ENCODE measurements at regions not wholly inside any gene's neighbourhood (a gene's known extent, or its start where the extent isn't known, plus 50 kb on each side); places are given as distances from the start of the nearest gene placed in this dataset.

GRCh38 chr2:80725001-80725400 lies 420.4 kb upstream of the LRRTM1 start:
- no peak for TF ChIP-seq CTCF (optimal IDR thresholded peaks at IDR 0.05 in 1 of 3, IDR thresholded peaks at IDR 0.05 in 1 of 3, conservative IDR thresholded peaks at IDR 0.05 in 1 of 3; ENCODE audit: extremely low read depth in 1 of 3, insufficient read depth in 2 of 3, low read length in 3 of 3)
- no peak for TF ChIP-seq EZH2 (IDR thresholded peaks at IDR 0.05; ENCODE audit: low read length)
